ENCODE measurements at regions not wholly inside any gene's neighbourhood (a gene's known extent, or its start where the extent isn't known, plus 50 kb on each side); places are given as distances from the start of the nearest gene placed in this dataset.
A peak's percentile ranks its signal among the peaks of the same experiment; 100 is the strongest.

GRCh38 chr18:45253056-45253565 lies 362.2 kb upstream of the SLC14A2 start:
- DNase-seq: no peak
- Histone ChIP-seq H3K4me3 (ENCODE audit: insufficient read depth, low read depth, low read length) (no peak overlapping the region), H3K36me3 (replicated peaks; ENCODE audit: control insufficient read depth, insufficient read depth, low read length) (no peaks in the 10 kb centered on the region), H3K27me3 (ENCODE audit: control insufficient read depth, insufficient read depth, low read length) (no peaks in the 10 kb centered on the region)

DNA sequence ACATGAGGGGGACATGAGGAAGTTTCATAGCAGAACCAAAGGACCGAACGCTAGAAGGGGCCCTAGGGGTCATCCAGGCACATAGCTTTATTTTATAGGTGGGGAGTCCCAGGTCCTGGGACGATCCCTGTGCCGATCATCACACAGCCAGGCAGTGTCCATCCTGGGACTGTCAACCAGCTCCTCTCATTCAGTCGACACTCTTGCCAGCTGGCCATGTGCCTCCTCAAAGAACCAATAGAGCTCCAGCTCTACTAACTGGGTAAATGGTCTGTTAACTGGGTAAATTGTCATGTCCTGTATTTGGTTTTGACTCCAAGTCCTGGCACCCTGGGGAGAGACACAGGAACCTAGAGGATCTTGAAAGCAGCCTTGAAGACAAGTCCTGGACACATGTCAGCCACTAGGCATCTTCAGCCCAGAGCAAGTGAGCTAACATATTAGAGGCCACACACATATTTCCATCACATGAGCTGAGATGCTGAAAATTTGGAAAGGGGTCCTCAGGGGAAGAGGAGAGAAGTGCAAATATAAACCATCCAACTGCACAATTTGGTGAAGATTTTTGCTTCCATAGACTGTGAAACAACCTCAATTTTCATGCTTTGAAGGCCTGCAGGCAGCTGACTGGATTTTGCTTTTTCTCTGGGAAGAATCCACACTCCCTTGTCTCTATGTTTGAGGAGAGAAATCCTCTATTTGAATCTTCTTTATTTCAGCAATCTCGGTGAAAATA lies 361.1 kb upstream of the SLC14A2 start:
- DNase-seq: no peak
- no peaks in the 10 kb centered on the region for H3K36me3 ChIP-seq (replicated peaks; ENCODE audit: control insufficient read depth, insufficient read depth, low read length)
- H3K4me3 ChIP-seq (ENCODE audit: insufficient read depth, low read depth, low read length): no peak overlapping the region
- no peaks in the 10 kb centered on the region for H3K27me3 ChIP-seq (ENCODE audit: control insufficient read depth, insufficient read depth, low read length)

DNA sequence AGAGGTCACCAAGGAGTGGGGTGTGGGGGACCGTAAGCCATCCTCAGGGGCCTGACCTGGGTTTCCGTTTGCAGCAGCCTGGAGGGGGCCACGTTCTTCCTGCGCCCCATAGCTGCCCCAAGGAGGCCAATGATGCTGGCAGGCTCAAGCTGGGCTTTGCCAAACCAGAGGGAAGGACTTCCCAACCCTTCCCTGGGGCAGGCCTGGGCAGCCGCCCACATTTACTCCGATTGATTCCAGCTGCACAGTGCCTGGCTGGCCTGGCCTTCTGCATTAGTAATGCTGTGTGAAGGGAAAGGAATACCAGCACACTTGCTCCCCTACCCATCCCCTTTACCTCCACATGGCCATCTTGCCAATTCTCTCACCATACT lies 360.6 kb upstream of the SLC14A2 start:
- no peak for DNase-seq
- H3K36me3 ChIP-seq (replicated peaks; ENCODE audit: control insufficient read depth, insufficient read depth, low read length): no peaks in the 10 kb centered on the region
- no peak overlapping the region for H3K4me3 ChIP-seq (ENCODE audit: insufficient read depth, low read depth, low read length)
- no peaks in the 10 kb centered on the region for H3K27me3 ChIP-seq (ENCODE audit: control insufficient read depth, insufficient read depth, low read length)

- DNase-seq: no peak
- Histone ChIP-seq H3K27me3 (ENCODE audit: control insufficient read depth, insufficient read depth, low read length) (no peaks in the 10 kb centered on the region), H3K4me3 (ENCODE audit: insufficient read depth, low read depth, low read length) (no peak overlapping the region), H3K36me3 (replicated peaks; ENCODE audit: control insufficient read depth, insufficient read depth, low read length) (no peaks in the 10 kb centered on the region)
Measured at GRCh38 chr18:45255197-45255890, 359.9 kb upstream of the SLC14A2 start.

DNA sequence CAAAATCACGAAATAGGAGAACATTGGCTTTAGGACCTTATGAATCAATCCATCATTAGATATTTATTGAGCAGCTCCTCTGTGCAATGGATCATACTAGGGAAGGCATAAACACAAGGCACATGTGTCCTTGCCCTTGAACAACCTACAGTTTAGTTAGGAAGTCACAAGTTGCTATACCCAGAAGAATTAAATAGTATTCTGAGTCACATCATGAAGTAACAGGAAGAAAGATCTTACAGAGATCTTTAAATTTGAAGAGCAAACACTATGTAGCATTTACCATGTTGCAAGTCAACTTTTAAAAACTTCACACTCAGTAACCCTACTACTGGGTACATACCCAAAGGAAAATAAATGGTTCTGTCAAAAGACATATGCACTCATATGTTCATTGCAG lies 355.2 kb upstream of the SLC14A2 start:
- H3K36me3 ChIP-seq (replicated peaks; ENCODE audit: control insufficient read depth, insufficient read depth, low read length): no peaks in the 10 kb centered on the region
- H3K27me3 ChIP-seq (ENCODE audit: control insufficient read depth, insufficient read depth, low read length): no peaks in the 10 kb centered on the region
- DNase-seq: no peak
- H3K4me3 ChIP-seq (ENCODE audit: insufficient read depth, low read depth, low read length): no peak overlapping the region

DNA sequence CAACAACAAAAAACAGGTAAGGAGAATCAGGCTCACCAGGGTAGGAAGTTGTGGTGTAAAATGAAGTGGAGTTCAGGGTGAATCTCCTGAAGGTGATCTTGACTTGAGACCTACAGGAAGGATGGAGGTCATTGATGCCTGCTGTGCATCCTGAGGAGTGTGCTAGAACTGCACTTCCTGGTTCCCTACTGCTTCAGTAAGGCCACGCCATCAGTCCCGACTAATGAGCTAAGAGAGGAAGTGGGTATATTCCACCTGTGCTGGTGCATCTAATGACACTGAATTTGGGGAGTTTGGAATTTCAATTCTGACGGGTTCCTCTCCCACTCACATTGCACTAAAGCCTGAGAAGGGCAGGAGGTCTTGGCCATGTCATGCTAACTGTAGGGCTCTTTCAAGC lies 349.3 kb upstream of the SLC14A2 start:
- Histone ChIP-seq H3K36me3 (replicated peaks; ENCODE audit: control insufficient read depth, insufficient read depth, low read length) (no peaks in the 10 kb centered on the region), H3K4me3 (ENCODE audit: insufficient read depth, low read depth, low read length) (no peak overlapping the region), H3K27me3 (ENCODE audit: control insufficient read depth, insufficient read depth, low read length) (no peaks in the 10 kb centered on the region)
- no peak for DNase-seq

- Histone ChIP-seq H3K27me3 (ENCODE audit: control insufficient read depth, insufficient read depth, low read length) (no peaks in the 10 kb centered on the region), H3K4me3 (ENCODE audit: insufficient read depth, low read depth, low read length) (no peak overlapping the region)
- DNase-seq: no peak
Measured at GRCh38 chr18:45267622-45268021, 347.7 kb upstream of the SLC14A2 start.

DNA sequence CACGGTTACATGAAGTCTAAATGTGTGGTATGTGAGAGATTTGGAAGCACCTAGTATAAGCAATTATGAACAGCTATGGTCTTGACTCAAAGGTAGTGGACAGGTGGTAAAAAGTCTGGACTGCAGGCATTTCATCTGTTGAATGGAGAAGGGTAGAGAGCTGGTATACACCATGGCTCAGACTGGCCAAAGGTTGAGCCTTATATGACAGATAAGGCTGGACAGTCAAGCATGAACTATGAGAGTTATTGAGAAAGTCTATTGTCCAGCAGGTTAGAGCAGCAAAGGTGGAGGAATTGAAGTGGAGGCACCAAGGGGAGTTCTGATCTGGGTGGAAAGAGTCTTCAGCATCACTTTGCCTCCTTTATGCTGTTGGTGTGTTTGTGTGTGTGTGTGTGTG lies 346.7 kb upstream of the SLC14A2 start:
- Histone ChIP-seq H3K27me3 (ENCODE audit: control insufficient read depth, insufficient read depth, low read length) (no peaks in the 10 kb centered on the region), H3K36me3 (replicated peaks; ENCODE audit: control insufficient read depth, insufficient read depth, low read length) (no peaks in the 10 kb centered on the region), H3K4me3 (ENCODE audit: insufficient read depth, low read depth, low read length) (no peak overlapping the region)
- DNase-seq: no peak

More at GRCh38 chr18:45267622-45268021, 347.7 kb upstream of the SLC14A2 start:
- no peaks in the 10 kb centered on the region for H3K36me3 ChIP-seq (replicated peaks; ENCODE audit: control insufficient read depth, insufficient read depth, low read length)

DNA sequence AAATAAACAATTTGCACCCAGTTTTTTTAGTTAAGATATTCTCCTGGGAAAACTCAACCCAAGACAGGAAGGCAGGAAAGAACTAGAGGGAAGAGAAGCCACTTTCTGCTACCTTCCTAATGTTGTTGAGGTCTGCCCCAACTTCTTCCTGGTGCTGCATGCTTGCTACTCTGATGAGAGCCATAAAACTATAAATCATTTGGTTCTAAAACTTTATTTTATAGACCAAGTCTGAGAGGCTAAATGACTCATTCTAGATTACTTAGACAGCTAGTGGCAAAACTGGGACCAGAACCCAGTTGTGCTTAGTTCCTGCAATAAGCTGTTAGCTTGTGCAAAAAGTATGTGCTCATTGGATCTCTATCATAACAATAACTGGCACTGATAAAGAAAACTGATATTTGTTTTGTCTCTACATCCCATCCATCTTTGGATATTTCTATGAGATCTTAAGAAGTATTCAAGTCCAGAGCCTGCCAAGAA lies 344.9 kb upstream of the SLC14A2 start:
- H3K27me3 ChIP-seq (ENCODE audit: control insufficient read depth, insufficient read depth, low read length): no peaks in the 10 kb centered on the region
- no peaks in the 10 kb centered on the region for H3K36me3 ChIP-seq (replicated peaks; ENCODE audit: control insufficient read depth, insufficient read depth, low read length)
- no peak for DNase-seq
- H3K4me3 ChIP-seq (ENCODE audit: insufficient read depth, low read depth, low read length): no peak overlapping the region

DNA sequence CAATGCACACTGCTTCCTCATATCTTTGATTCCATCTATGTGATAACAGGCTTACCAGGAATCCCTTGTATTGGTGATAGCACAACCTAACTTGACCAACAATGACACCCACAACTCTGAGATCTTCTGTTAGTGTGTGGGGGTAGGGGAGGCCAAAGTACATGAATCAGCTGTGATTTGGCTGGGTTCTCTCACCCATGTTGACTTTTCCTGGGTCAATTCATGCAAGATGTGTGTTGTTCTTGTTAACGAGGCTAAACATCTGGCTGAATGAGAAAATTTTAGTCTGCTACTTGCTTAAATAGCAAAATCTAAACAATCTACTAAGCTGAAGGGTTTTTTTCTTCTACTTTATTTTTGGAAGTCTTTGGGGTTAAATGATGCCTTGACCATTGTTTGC lies 341.2 kb upstream of the SLC14A2 start:
- no peaks in the 10 kb centered on the region for H3K27me3 ChIP-seq (ENCODE audit: control insufficient read depth, insufficient read depth, low read length)
- H3K4me3 ChIP-seq (ENCODE audit: insufficient read depth, low read depth, low read length): no peak overlapping the region
- no peaks in the 10 kb centered on the region for H3K36me3 ChIP-seq (replicated peaks; ENCODE audit: control insufficient read depth, insufficient read depth, low read length)
- DNase-seq: no peak

DNA sequence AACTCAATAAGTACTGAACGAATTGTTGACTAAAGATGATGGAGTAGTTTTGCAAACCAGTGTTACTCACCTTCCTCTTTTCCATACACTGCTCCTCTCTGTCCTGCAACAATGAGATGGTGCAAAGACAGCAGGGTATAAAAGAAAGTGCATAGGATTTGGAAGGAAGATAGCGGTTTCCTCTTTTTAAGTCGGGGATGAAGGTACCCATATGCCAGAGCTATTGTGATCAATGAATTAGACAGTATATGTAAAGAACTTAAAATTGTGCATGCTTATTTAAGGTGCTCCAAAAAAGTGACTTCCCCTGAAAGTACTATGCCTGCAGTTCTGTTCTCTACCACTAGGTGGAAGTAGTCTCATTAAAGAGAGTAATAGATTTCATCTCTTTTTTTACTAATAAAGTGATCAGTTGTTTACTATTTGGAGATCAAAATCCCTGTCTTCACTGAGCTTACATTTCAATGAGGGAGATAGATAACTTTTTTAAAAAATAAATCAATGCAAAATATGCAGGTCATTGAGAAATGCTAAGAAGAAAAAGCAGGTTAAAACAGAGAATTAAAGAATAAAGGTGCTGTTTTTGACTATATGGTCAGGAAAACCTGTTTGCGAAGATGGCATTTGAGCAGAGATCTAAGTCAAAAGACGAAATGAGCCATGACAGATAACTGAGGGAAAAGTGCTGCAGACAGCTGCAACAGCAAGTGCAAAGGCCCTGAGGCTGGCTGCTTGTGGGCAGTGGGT lies 339.7 kb upstream of the SLC14A2 start:
- Histone ChIP-seq H3K27me3 (ENCODE audit: control insufficient read depth, insufficient read depth, low read length) (no peaks in the 10 kb centered on the region; the same call in 1 of the 2 replicates), H3K4me3 (ENCODE audit: insufficient read depth, low read depth, low read length) (no peak overlapping the region), H3K36me3 (replicated peaks; ENCODE audit: control insufficient read depth, insufficient read depth, low read length) (no peaks in the 10 kb centered on the region)
- DNase-seq: peak; percentile 20

- Histone ChIP-seq H3K4me3 (ENCODE audit: insufficient read depth, low read depth, low read length) (no peak overlapping the region), H3K27me3 (ENCODE audit: control insufficient read depth, insufficient read depth, low read length) (no peaks in the 10 kb centered on the region; the same call in 1 of the 2 replicates), H3K36me3 (replicated peaks; ENCODE audit: control insufficient read depth, insufficient read depth, low read length) (no peaks in the 10 kb centered on the region)
- no peak for DNase-seq
Measured at GRCh38 chr18:45276878-45277277, 338.4 kb upstream of the SLC14A2 start.

DNA sequence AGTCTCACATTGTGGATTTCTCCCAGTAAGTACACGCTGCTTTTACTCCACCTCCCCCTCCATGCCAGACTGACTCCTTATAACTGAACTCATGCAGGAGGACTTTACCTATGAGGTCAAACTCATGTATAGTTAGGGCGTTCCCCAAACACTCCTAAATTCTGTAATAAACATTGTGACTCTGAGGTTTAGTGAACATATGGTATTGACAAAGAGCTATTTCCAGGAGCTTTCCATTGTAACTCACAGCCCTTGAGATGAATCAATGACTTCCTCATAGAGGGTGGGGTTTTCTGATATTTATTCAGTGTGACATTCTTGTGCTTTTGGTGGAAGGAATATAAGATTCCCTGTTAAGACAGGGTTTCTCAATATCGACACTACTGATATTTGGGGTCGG lies 337.4 kb upstream of the SLC14A2 start:
- DNase-seq: no peak
- Histone ChIP-seq H3K36me3 (replicated peaks; ENCODE audit: control insufficient read depth, insufficient read depth, low read length) (no peaks in the 10 kb centered on the region), H3K4me3 (ENCODE audit: insufficient read depth, low read depth, low read length) (no peak overlapping the region), H3K27me3 (ENCODE audit: control insufficient read depth, insufficient read depth, low read length) (no peaks in the 10 kb centered on the region; the same call in 1 of the 2 replicates)

DNA sequence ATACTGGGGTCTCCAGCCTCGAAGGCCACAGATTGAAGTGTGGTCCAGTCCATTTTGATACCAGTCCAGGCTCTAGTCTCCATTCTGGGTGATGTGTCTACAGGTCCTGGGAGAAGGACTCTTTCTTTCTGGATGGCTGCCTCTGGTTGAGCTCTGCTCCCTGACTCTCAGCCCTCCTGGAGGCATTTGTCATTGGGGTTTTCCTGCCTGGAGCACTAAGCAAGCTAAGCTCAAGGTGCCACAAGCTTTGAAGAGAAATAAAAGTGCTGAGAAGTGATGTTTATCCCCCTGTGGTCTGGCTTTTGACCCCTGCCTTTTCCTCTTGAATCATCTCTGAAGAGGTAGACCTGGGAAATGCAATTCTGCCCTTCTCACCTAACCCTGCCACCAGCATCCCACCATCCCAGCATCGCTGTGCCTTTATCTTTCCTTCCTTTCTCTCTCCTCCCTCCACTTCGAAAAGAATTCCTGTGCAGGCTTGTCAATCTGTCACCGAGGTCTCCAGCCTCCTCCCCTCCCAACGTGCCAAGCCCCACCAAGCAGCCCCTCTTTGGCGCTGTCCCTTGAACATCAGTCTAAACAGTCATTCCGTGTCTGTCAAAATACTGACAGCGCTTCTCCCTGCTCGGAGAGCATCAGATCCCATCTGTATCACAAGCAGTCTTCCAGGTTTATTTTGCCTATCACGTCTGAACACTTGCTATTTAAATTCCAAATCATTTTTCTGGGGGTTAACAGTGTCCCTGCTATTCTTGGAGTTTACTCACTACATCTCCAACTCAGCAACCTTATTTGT lies 334.6 kb upstream of the SLC14A2 start:
- DNase-seq: no peak
- no peaks in the 10 kb centered on the region; the same call in 1 of the 2 replicates for H3K27me3 ChIP-seq (ENCODE audit: control insufficient read depth, insufficient read depth, low read length)
- H3K4me3 ChIP-seq (ENCODE audit: insufficient read depth, low read depth, low read length): no peak overlapping the region
- H3K36me3 ChIP-seq (replicated peaks; ENCODE audit: control insufficient read depth, insufficient read depth, low read length): no peaks in the 10 kb centered on the region

All from H7 (cell line).